ENCODE measurements at regions not wholly inside any gene's neighbourhood (a gene's known extent, or its start where the extent isn't known, plus 50 kb on each side); places are given as distances from the start of the nearest gene placed in this dataset.

DNA sequence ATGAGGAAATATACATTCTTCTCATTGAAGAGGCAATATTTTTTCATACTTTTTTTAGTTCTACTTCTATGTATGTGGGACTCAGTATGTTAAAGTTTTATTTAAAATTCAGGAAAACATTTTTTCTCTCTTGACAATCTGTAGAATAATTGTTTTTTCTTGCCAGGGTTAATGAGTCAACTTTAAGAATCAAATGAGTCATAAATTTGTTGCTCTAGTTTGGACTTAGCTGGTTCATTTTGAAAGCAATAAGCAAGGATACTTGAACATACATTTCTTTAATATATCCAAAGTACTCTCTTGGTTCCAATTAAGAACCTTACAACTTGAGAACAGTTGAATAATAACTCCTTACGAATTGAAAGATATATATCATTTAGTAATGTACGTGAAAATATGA, 1145.3 kb upstream of the B3GALT2 start:
- no peaks in the 10 kb centered on the region for H3K4me1 ChIP-seq (ENCODE audit: control insufficient read depth, insufficient read depth, low read length)
- H3K27me3 ChIP-seq (ENCODE audit: control insufficient read depth, insufficient read depth, low read length), result no peaks in the 10 kb centered on the region
- no peaks in the 10 kb centered on the region for H3K9me3 ChIP-seq (ENCODE audit: control insufficient read depth, insufficient read depth, low read length)
- no peaks in the 10 kb centered on the region for H3K36me3 ChIP-seq (ENCODE audit: control insufficient read depth, insufficient read depth, low read length)
- no peak overlapping the region for H3K9ac ChIP-seq (ENCODE audit: low read depth, low read length)
- H3K4me3 ChIP-seq (ENCODE audit: low read depth, low read length), result no peak overlapping the region

GRCh38 chr1:194322751-194323150, 1136.3 kb upstream of the B3GALT2 start:
- Histone ChIP-seq H3K9ac (ENCODE audit: low read depth, low read length) (no peak overlapping the region), H3K4me1 (ENCODE audit: control insufficient read depth, insufficient read depth, low read length) (no peaks in the 10 kb centered on the region), H3K36me3 (ENCODE audit: control insufficient read depth, insufficient read depth, low read length) (no peaks in the 10 kb centered on the region), H3K27me3 (ENCODE audit: control insufficient read depth, insufficient read depth, low read length) (no peaks in the 10 kb centered on the region), H3K9me3 (ENCODE audit: control insufficient read depth, insufficient read depth, low read length) (no peaks in the 10 kb centered on the region), H3K4me3 (ENCODE audit: low read depth, low read length) (no peak overlapping the region)

GRCh38 chr1:194318790-194319280, 1132.4 kb upstream of the B3GALT2 start:
- Histone ChIP-seq H3K9me3 (ENCODE audit: control insufficient read depth, insufficient read depth, low read length) (no peaks in the 10 kb centered on the region), H3K9ac (ENCODE audit: low read depth, low read length) (no peak overlapping the region), H3K4me3 (ENCODE audit: low read depth, low read length) (no peak overlapping the region), H3K4me1 (ENCODE audit: control insufficient read depth, insufficient read depth, low read length) (no peaks in the 10 kb centered on the region), H3K36me3 (ENCODE audit: control insufficient read depth, insufficient read depth, low read length) (no peaks in the 10 kb centered on the region), H3K27me3 (ENCODE audit: control insufficient read depth, insufficient read depth, low read length) (no peaks in the 10 kb centered on the region)

DNA sequence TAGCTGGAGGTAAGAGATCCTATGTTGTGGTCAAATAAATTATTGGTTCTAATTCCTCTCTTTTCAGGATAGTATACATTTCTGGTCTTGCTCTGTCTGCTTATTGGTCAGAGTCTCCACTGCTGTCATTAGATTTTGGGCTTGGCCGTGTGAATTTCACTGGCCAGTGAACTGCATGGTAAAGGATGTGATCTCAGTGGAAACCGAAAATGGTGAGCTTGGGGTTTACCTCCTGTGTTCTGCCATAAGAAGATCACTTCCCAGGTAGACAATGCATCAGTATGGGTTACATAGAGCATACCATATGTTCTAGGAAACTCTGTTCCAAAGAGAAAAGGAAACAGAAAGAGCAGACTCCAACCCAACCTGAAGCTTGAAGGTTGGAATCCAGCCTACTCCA, 1123.3 kb upstream of the B3GALT2 start:
- H3K4me1 ChIP-seq (ENCODE audit: control insufficient read depth, insufficient read depth, low read length), result no peaks in the 10 kb centered on the region
- H3K36me3 ChIP-seq (ENCODE audit: control insufficient read depth, insufficient read depth, low read length), result no peaks in the 10 kb centered on the region
- H3K4me3 ChIP-seq (ENCODE audit: low read depth, low read length), result no peak overlapping the region
- no peak overlapping the region for H3K9ac ChIP-seq (ENCODE audit: low read depth, low read length)
- H3K27me3 ChIP-seq (ENCODE audit: control insufficient read depth, insufficient read depth, low read length), result no peaks in the 10 kb centered on the region
- no peaks in the 10 kb centered on the region for H3K9me3 ChIP-seq (ENCODE audit: control insufficient read depth, insufficient read depth, low read length)

DNA sequence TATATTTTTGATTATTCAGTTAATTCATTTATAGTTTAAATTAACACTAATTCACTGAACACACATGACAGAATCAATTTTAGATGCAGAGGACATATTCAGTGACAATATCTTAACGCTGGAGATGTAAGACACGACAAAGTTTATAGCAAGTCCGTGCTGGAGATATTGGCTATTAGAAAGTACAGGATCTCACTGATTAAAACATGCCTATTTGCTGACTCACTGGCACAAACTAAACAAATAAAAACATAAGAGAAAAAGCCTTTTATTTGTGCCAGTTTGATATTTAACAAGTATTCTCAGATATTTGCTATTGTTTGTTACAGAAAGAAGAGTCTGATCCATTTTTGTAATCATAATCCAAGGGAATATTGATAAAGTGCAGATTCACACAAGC, 1122.9 kb upstream of the B3GALT2 start:
- H3K4me1 ChIP-seq (ENCODE audit: control insufficient read depth, insufficient read depth, low read length), result no peaks in the 10 kb centered on the region
- H3K9me3 ChIP-seq (ENCODE audit: control insufficient read depth, insufficient read depth, low read length), result no peaks in the 10 kb centered on the region
- H3K27me3 ChIP-seq (ENCODE audit: control insufficient read depth, insufficient read depth, low read length), result no peaks in the 10 kb centered on the region
- no peak overlapping the region for H3K4me3 ChIP-seq (ENCODE audit: low read depth, low read length)
- H3K9ac ChIP-seq (ENCODE audit: low read depth, low read length), result no peak overlapping the region
- no peaks in the 10 kb centered on the region for H3K36me3 ChIP-seq (ENCODE audit: control insufficient read depth, insufficient read depth, low read length)

DNA sequence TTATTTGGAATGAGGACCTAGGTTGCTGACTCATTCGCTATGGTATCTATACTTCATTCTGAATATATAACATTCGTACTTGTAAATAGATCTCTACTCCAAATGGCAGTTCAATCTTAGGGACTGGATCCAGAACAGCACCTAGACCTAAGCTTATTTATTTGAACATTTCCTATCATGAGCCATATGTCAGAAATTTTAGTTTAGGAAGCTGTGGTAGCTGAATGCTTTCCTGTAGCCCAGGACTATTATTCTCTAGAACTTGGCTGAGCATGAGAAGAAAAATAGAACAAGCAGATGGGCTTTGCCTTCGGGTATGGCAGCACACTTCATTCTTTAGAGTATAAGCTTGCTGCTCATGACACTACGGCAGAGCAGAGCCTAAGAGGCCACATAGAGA, 1114.4 kb upstream of the B3GALT2 start:
- no peaks in the 10 kb centered on the region for H3K9me3 ChIP-seq (ENCODE audit: control insufficient read depth, insufficient read depth, low read length)
- H3K36me3 ChIP-seq (ENCODE audit: control insufficient read depth, insufficient read depth, low read length), result no peaks in the 10 kb centered on the region
- no peak overlapping the region for H3K9ac ChIP-seq (ENCODE audit: low read depth, low read length)
- no peaks in the 10 kb centered on the region for H3K27me3 ChIP-seq (ENCODE audit: control insufficient read depth, insufficient read depth, low read length)
- no peaks in the 10 kb centered on the region for H3K4me1 ChIP-seq (ENCODE audit: control insufficient read depth, insufficient read depth, low read length)
- H3K4me3 ChIP-seq (ENCODE audit: low read depth, low read length), result no peak overlapping the region

DNA sequence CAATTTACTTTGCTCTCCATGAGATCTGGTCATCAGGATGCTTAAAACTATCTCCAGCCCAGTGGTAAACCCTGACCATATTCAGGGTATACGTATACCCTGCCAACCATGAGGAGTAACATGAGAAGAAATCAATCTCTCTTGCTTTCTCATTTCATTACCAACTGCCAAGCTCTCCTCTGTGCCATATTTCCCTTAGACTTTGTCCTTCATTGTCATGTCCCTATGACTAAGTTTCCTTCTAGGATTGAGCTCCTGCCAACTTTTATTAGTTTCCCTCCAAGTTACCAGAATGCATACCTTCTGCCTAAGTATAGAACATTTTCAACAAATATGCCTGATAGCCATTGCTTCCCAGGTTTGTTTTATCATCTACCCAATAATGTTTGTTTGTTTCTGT, 1113.9 kb upstream of the B3GALT2 start:
- Histone ChIP-seq H3K4me1 (ENCODE audit: control insufficient read depth, insufficient read depth, low read length) (no peaks in the 10 kb centered on the region), H3K36me3 (ENCODE audit: control insufficient read depth, insufficient read depth, low read length) (no peaks in the 10 kb centered on the region), H3K9ac (ENCODE audit: low read depth, low read length) (no peak overlapping the region), H3K27me3 (ENCODE audit: control insufficient read depth, insufficient read depth, low read length) (no peaks in the 10 kb centered on the region), H3K9me3 (ENCODE audit: control insufficient read depth, insufficient read depth, low read length) (no peaks in the 10 kb centered on the region), H3K4me3 (ENCODE audit: low read depth, low read length) (no peak overlapping the region)

DNA sequence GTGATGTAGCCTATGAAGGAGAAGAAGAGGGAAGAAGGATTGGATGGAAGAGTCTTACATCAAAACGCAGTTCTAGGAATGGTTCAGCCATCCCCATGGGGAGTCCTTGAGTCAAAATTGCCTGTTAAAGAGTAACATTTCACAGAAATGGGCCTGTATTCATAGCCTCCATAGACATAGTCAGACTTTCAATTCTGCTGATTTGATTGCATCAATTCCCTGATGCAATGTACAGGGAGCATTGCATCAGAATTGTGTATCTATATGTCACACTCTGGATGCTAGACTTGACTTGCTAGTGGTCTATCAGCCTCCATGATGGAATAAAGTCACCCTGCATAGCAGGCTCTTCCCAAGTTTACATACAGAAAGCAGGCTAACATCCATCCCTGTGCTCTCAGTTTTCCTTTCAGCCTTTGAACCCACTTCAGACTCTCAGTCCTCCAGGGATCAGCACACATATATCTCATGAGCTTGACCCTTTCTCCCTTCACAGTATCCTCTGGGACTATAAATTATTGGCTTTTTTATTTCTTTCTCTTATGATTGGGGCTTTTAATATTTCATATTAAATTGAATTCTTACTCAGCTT, 1111.7 kb upstream of the B3GALT2 start:
- H3K9ac ChIP-seq (ENCODE audit: low read depth, low read length), result no peak overlapping the region
- no peaks in the 10 kb centered on the region for H3K27me3 ChIP-seq (ENCODE audit: control insufficient read depth, insufficient read depth, low read length)
- no peaks in the 10 kb centered on the region for H3K4me1 ChIP-seq (ENCODE audit: control insufficient read depth, insufficient read depth, low read length)
- no peak overlapping the region for H3K4me3 ChIP-seq (ENCODE audit: low read depth, low read length)
- no peaks in the 10 kb centered on the region for H3K9me3 ChIP-seq (ENCODE audit: control insufficient read depth, insufficient read depth, low read length)
- H3K36me3 ChIP-seq (ENCODE audit: control insufficient read depth, insufficient read depth, low read length), result no peaks in the 10 kb centered on the region

GRCh38 chr1:194297094-194297493, 1110.7 kb upstream of the B3GALT2 start:
- no peaks in the 10 kb centered on the region for H3K36me3 ChIP-seq (ENCODE audit: control insufficient read depth, insufficient read depth, low read length)

DNA sequence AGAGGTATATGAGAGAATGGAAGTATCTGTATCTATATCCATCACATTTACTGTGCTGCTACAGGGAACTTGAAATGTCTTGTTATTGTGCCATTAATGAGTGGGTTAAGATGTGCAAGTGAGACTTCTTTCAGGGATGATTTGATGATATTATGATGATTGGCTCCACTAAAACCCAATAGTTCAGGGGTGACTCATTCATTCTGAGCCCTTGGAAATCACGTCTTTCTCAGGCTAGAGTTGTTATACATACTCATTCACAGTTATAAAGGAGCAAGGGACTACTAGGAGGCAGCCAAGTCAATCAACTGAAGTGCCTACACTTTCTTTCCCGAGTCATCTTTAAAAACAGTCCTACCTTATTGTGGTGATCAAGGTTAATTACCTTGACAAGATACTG, 1109.8 kb upstream of the B3GALT2 start:
- Histone ChIP-seq H3K9ac (ENCODE audit: low read depth, low read length) (no peak overlapping the region), H3K27me3 (ENCODE audit: control insufficient read depth, insufficient read depth, low read length) (no peaks in the 10 kb centered on the region), H3K4me3 (ENCODE audit: low read depth, low read length) (no peak overlapping the region), H3K9me3 (ENCODE audit: control insufficient read depth, insufficient read depth, low read length) (no peaks in the 10 kb centered on the region), H3K4me1 (ENCODE audit: control insufficient read depth, insufficient read depth, low read length) (peaks cover 5% of the 10 kb centered on the region), H3K36me3 (ENCODE audit: control insufficient read depth, insufficient read depth, low read length) (no peaks in the 10 kb centered on the region)

More at GRCh38 chr1:194297094-194297493, 1110.7 kb upstream of the B3GALT2 start:
- no peaks in the 10 kb centered on the region for H3K27me3 ChIP-seq (ENCODE audit: control insufficient read depth, insufficient read depth, low read length)
- peaks cover 4% of the 10 kb centered on the region for H3K4me1 ChIP-seq (ENCODE audit: control insufficient read depth, insufficient read depth, low read length)
- H3K9ac ChIP-seq (ENCODE audit: low read depth, low read length), result no peak overlapping the region
- H3K9me3 ChIP-seq (ENCODE audit: control insufficient read depth, insufficient read depth, low read length), result no peaks in the 10 kb centered on the region
- no peak overlapping the region for H3K4me3 ChIP-seq (ENCODE audit: low read depth, low read length)

DNA sequence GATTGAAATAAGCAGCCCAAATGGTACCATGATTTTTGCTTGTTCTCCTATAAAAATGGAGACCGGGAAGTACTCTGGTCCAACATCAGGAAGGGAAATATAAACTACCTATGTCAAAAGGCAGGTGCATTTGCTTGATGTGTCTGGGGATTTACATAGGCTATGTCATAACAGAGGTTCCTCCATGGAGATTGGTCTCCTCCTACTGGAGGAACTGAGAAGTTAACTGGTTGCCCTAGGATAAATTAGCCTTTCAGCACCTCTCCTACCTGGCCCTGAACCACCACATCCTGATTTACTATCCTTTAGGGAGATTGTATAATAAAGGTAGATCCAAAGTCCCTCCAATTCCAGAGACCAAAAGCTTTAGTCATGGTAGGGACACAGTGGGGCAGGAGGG, 1109.3 kb upstream of the B3GALT2 start:
- Histone ChIP-seq H3K9me3 (ENCODE audit: control insufficient read depth, insufficient read depth, low read length) (no peaks in the 10 kb centered on the region), H3K27me3 (ENCODE audit: control insufficient read depth, insufficient read depth, low read length) (no peaks in the 10 kb centered on the region), H3K9ac (ENCODE audit: low read depth, low read length) (no peak overlapping the region), H3K36me3 (ENCODE audit: control insufficient read depth, insufficient read depth, low read length) (no peaks in the 10 kb centered on the region), H3K4me3 (ENCODE audit: low read depth, low read length) (no peak overlapping the region), H3K4me1 (ENCODE audit: control insufficient read depth, insufficient read depth, low read length) (peaks cover 5% of the 10 kb centered on the region)

- Histone ChIP-seq H3K9me3 (ENCODE audit: control insufficient read depth, insufficient read depth, low read length) (no peaks in the 10 kb centered on the region), H3K9ac (ENCODE audit: low read depth, low read length) (no peak overlapping the region), H3K27me3 (ENCODE audit: control insufficient read depth, insufficient read depth, low read length) (no peaks in the 10 kb centered on the region), H3K4me3 (ENCODE audit: low read depth, low read length) (no peak overlapping the region), H3K4me1 (ENCODE audit: control insufficient read depth, insufficient read depth, low read length) (peaks cover 11% of the 10 kb centered on the region), H3K36me3 (ENCODE audit: control insufficient read depth, insufficient read depth, low read length) (no peaks in the 10 kb centered on the region)
Measured at GRCh38 chr1:194293851-194294405, 1107.5 kb upstream of the B3GALT2 start.

Measured in iPS-15b (cell line).